K562 (cell line): ENCODE measurements at regions not wholly inside any gene's neighbourhood (a gene's known extent, or its start where the extent isn't known, plus 50 kb on each side); places are given as distances from the start of the nearest gene placed in this dataset.
A peak's percentile ranks its signal among the peaks of the same experiment; 100 is the strongest.

ENCODE experiments used
- ADNP ChIP-seq: fragments of 200-800 bp; sonication (Bioruptor generic); IDR thresholded peaks from 2 replicates; pipeline ENCODE4 v1.6.1; 2016; ENCODE audit warnings: missing genetic modification characterization, missing compliant biosample characterization
- CBX8 ChIP-seq: fragments of 200-600 bp; sonication (generic); IDR thresholded peaks from 2 replicates; pipeline ENCODE4 v1.6.1; 2012; ENCODE audit warnings: borderline replicate concordance, mixed run types, low read depth, mild to moderate bottlenecking, moderate library complexity, mixed read lengths, low read length, control low read depth, inconsistent platforms; ENCODE audit not compliant: poor library complexity, severe bottlenecking; ENCODE audit errors: extremely low read depth
- CREB1 ChIP-seq, 2 experiments: sonication (generic) in 1 of 2; formaldehyde crosslinking in 1 of 2; IDR thresholded peaks; 2 replicates each; pipeline versions ENCODE4 v1.6.1 to v1.8.0; 2012 to 2022; ENCODE audit warnings: inconsistent platforms in 1 of 2, mild to moderate bottlenecking in 1 of 2, missing genetic modification reagents in 1 of 2, moderate library complexity in 1 of 2
- JUND ChIP-seq, 2 experiments: IDR thresholded peaks; 2 replicates in 1 of 2; 3 replicates in 1 of 2; pipeline ENCODE4 v1.6.1; 2011; ENCODE audit warnings: borderline replicate concordance in 2 of 2, low read depth in 2 of 2, low read length in 2 of 2, improper control_type of control experiment in 1 of 2, missing biosample characterization in 1 of 2, missing genetic modification characterization in 1 of 2, missing genetic modification reagents in 1 of 2
- KAT8 ChIP-seq: fragments of 450-650 bp; IDR thresholded peaks from 2 replicates; pipeline ENCODE4 v1.6.1; 2016; ENCODE audit warnings: low read depth, mild to moderate bottlenecking
- PTTG1 ChIP-seq: fragments of 450-650 bp; IDR thresholded peaks from 2 replicates; pipeline ENCODE4 v1.6.1; 2016; ENCODE audit warnings: low read depth, mild to moderate bottlenecking, missing genetic modification characterization, missing compliant biosample characterization
- ZNF316 ChIP-seq: fragments of 450-650 bp; IDR thresholded peaks from 2 replicates; pipeline ENCODE4 v1.6.1; 2016
- TF ChIP-seq, protein P1 (sequence below): IDR thresholded peaks from 2 replicates; pipeline ENCODE4 v1.6.1; 2012; ENCODE audit warnings: low read depth, low read length, improper control_type of control experiment, borderline replicate concordance
- TF ChIP-seq, protein P2 (sequence below): sonication (generic); formaldehyde crosslinking; IDR thresholded peaks from 2 replicates; pipeline ENCODE4 v1.8.0; 2023; ENCODE audit warnings: mild to moderate bottlenecking, missing genetic modification reagents
- TF ChIP-seq, protein P3 (sequence below): sonication (generic); formaldehyde crosslinking; IDR thresholded peaks from 2 replicates; pipeline ENCODE4 v1.8.0; 2022; ENCODE audit warnings: mild to moderate bottlenecking, missing genetic modification reagents
- TF ChIP-seq, protein P4 (sequence below), 2 experiments: fragments of 450-650 bp in 1 of 2; IDR thresholded peaks; 2 replicates each; pipeline ENCODE4 v1.6.1; 2011 to 2017; ENCODE audit warnings: low read depth in 2 of 2, antibody characterized with exemption in 1 of 2, borderline replicate concordance in 1 of 2, low read length in 1 of 2, mild to moderate bottlenecking in 1 of 2, mixed read lengths in 1 of 2; ENCODE audit not compliant: control insufficient read depth in 1 of 2

DNA sequence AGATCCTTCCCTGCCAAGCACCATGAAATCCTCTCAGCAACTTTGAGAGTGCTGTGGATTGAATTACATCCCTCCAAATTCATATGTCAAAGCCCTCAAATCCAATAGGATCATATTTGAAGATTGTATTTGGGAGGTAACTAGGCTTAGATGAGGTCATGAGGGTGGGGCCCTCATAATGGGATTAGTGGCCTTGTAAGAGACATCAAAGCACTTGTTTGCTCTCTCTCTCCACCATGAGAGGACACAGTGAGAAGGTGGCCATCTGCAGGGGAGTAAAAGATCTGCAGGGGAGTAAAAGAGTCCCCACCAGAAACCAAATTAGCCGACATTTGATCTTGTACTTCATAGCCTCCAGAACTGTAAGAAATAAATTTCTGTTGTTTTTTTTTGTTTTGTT is 298.2 kb downstream of the SAMD5 start (continued):
- TF ChIP-seq, protein P1, sequence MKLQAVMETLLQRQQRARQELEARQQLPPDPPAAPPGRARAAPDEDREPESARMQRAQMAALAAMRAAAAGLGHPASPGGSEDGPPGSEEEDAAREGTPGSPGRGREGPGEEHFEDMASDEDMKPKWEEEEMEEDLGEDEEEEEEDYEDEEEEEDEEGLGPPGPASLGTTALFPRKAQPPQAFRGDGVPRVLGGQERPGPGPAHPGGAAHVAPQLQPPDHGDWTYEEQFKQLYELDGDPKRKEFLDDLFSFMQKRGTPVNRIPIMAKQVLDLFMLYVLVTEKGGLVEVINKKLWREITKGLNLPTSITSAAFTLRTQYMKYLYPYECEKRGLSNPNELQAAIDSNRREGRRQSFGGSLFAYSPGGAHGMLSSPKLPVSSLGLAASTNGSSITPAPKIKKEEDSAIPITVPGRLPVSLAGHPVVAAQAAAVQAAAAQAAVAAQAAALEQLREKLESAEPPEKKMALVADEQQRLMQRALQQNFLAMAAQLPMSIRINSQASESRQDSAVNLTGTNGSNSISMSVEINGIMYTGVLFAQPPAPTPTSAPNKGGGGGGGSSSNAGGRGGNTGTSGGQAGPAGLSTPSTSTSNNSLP, result no peak
- TF ChIP-seq CREB1 (IDR thresholded peaks at IDR 0.05) (no peak), CREB1 (CRISPR knock-in tag; IDR thresholded peaks at IDR 0.05) (no peak), PTTG1 (no peak), ZNF316 (no peak), JUND (IDR thresholded peaks at IDR 0.05; ENCODE audit: borderline replicate concordance, low read depth, low read length) (peak; percentile 58; the same call in 1 of the 2 replicates), JUND (tag; IDR thresholded peaks at IDR 0.05; ENCODE audit: borderline replicate concordance, low read depth, low read length) (0 out of 3 replicates have a peak, but pooled peaks have one; percentile 17), KAT8 (no peak), CBX8 (no peak), ADNP (tag) (no peak)
- TF ChIP-seq, protein P2, sequence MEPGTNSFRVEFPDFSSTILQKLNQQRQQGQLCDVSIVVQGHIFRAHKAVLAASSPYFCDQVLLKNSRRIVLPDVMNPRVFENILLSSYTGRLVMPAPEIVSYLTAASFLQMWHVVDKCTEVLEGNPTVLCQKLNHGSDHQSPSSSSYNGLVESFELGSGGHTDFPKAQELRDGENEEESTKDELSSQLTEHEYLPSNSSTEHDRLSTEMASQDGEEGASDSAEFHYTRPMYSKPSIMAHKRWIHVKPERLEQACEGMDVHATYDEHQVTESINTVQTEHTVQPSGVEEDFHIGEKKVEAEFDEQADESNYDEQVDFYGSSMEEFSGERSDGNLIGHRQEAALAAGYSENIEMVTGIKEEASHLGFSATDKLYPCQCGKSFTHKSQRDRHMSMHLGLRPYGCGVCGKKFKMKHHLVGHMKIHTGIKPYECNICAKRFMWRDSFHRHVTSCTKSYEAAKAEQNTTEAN (CRISPR knock-in tag), result no peak
- TF ChIP-seq, protein P3, sequence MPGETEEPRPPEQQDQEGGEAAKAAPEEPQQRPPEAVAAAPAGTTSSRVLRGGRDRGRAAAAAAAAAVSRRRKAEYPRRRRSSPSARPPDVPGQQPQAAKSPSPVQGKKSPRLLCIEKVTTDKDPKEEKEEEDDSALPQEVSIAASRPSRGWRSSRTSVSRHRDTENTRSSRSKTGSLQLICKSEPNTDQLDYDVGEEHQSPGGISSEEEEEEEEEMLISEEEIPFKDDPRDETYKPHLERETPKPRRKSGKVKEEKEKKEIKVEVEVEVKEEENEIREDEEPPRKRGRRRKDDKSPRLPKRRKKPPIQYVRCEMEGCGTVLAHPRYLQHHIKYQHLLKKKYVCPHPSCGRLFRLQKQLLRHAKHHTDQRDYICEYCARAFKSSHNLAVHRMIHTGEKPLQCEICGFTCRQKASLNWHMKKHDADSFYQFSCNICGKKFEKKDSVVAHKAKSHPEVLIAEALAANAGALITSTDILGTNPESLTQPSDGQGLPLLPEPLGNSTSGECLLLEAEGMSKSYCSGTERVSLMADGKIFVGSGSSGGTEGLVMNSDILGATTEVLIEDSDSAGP, result no peak
- TF ChIP-seq, protein P4, sequence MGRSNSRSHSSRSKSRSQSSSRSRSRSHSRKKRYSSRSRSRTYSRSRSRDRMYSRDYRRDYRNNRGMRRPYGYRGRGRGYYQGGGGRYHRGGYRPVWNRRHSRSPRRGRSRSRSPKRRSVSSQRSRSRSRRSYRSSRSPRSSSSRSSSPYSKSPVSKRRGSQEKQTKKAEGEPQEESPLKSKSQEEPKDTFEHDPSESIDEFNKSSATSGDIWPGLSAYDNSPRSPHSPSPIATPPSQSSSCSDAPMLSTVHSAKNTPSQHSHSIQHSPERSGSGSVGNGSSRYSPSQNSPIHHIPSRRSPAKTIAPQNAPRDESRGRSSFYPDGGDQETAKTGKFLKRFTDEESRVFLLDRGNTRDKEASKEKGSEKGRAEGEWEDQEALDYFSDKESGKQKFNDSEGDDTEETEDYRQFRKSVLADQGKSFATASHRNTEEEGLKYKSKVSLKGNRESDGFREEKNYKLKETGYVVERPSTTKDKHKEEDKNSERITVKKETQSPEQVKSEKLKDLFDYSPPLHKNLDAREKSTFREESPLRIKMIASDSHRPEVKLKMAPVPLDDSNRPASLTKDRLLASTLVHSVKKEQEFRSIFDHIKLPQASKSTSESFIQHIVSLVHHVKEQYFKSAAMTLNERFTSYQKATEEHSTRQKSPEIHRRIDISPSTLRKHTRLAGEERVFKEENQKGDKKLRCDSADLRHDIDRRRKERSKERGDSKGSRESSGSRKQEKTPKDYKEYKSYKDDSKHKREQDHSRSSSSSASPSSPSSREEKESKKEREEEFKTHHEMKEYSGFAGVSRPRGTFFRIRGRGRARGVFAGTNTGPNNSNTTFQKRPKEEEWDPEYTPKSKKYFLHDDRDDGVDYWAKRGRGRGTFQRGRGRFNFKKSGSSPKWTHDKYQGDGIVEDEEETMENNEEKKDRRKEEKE (IDR thresholded peaks at IDR 0.05; ENCODE audit: borderline replicate concordance in 1 of 2, control insufficient read depth in 1 of 2, low read depth in 2 of 2, low read length in 1 of 2), result no peak
